WTC11 (cell line): ENCODE measurements at regions not wholly inside any gene's neighbourhood (a gene's known extent, or its start where the extent isn't known, plus 50 kb on each side); places are given as distances from the start of the nearest gene placed in this dataset.

Source experiments
- ATAC-seq: fragments of 200-7000 bp; cut with Tn5 transposase; 2 replicates; pipeline ENCODE4 v1.10.0; 2021; ENCODE audit warnings: mild to moderate bottlenecking, moderate library complexity
- CTCF ChIA-PET: fragments of 300-600 bp; sonication (Branson Sonifier 250); formaldehyde crosslinking; loops from one replicate; lab custom pipeline; 2021; ENCODE audit warnings: antibody characterized with exemption; lab: Charles Lee
- POLR2A ChIA-PET: fragments of 350-600 bp; sonication (Branson Sonifier 250); formaldehyde crosslinking; loops from one replicate; lab custom pipeline; 2021; ENCODE audit warnings: antibody characterized with exemption; lab: Charles Lee
- DNase-seq: peaks from one replicate; pipeline ENCODE4 v3.0.0; 2021; ENCODE audit warnings: low spot score
- H3K27ac Mint-ChIP-seq: 2 replicates; pipeline ENCODE4 v1.8.0; 2021; ENCODE audit warnings: mixed read lengths
- H3K27me3 Mint-ChIP-seq: 2 replicates; pipeline ENCODE4 v1.8.0; 2021; ENCODE audit warnings: low read depth, mild to moderate bottlenecking, moderate library complexity, mixed read lengths
- H3K36me3 Mint-ChIP-seq: 2 replicates; pipeline ENCODE4 v1.8.0; 2021; ENCODE audit warnings: mixed read lengths
- H3K4me1 Mint-ChIP-seq: 2 replicates; pipeline ENCODE4 v1.8.0; 2022; ENCODE audit warnings: mixed read lengths
- H3K4me3 Mint-ChIP-seq: 2 replicates; pipeline ENCODE4 v1.8.0; 2021; ENCODE audit warnings: mild to moderate bottlenecking, moderate library complexity, mixed read lengths
- H3K9me3 Mint-ChIP-seq: 2 replicates; pipeline ENCODE4 v1.8.0; 2021; ENCODE audit warnings: mixed read lengths
- E2F5 ChIP-seq: sonication (generic); formaldehyde crosslinking; IDR thresholded peaks from 2 replicates; pipeline ENCODE4 v1.8.1; 2022; ENCODE audit warnings: mild to moderate bottlenecking, moderate library complexity, missing genetic modification reagents
- EMX1 ChIP-seq: fragments of 250-450 bp; sonication (Bioruptor Pico); IDR thresholded peaks from 2 replicates; pipeline ENCODE4 v1.8.0; 2021; ENCODE audit warnings: mild to moderate bottlenecking
- ERG ChIP-seq: fragments of 250-450 bp; sonication (Bioruptor Pico); IDR thresholded peaks from 2 replicates; pipeline ENCODE4 v1.8.0; 2021; ENCODE audit warnings: mild to moderate bottlenecking
- FOXP1 ChIP-seq: sonication (generic); formaldehyde crosslinking; IDR thresholded peaks from 2 replicates; pipeline ENCODE4 v1.8.0; 2022; ENCODE audit warnings: missing genetic modification reagents, mild to moderate bottlenecking, moderate library complexity, borderline replicate concordance
- FOXP4 ChIP-seq: sonication (generic); formaldehyde crosslinking; IDR thresholded peaks from 2 replicates; pipeline ENCODE4 v1.8.0; 2022; ENCODE audit warnings: mild to moderate bottlenecking, missing genetic modification reagents
- GTF2I ChIP-seq: fragments of 250-450 bp; sonication (Bioruptor Pico); conservative IDR thresholded peaks from 2 replicates; pipeline ENCODE4 v1.4.0; 2021; ENCODE audit warnings: mild to moderate bottlenecking
- IRF1 ChIP-seq: sonication (generic); formaldehyde crosslinking; IDR thresholded peaks from 2 replicates; pipeline ENCODE4 v1.8.0; 2023; ENCODE audit warnings: missing genetic modification reagents
- IRF2 ChIP-seq: sonication (generic); formaldehyde crosslinking; IDR thresholded peaks from 2 replicates; pipeline ENCODE4 v1.8.0; 2022; ENCODE audit warnings: low read depth, missing genetic modification reagents, borderline replicate concordance
- JAZF1 ChIP-seq: fragments of 250-450 bp; sonication (Bioruptor Pico); IDR thresholded peaks from 2 replicates; pipeline ENCODE4 v1.9.0; 2021; ENCODE audit warnings: moderate library complexity, mild to moderate bottlenecking, inconsistent platforms
- MLX ChIP-seq: sonication (generic); formaldehyde crosslinking; IDR thresholded peaks from 2 replicates; pipeline ENCODE4 v1.8.1; 2023; ENCODE audit warnings: mild to moderate bottlenecking, missing genetic modification reagents, moderate library complexity
- MYBL2 ChIP-seq: sonication (generic); formaldehyde crosslinking; IDR thresholded peaks from 2 replicates; pipeline ENCODE4 v1.8.1; 2023; ENCODE audit warnings: mild to moderate bottlenecking, moderate library complexity, missing genetic modification reagents
- NFYB ChIP-seq: sonication (generic); formaldehyde crosslinking; conservative IDR thresholded peaks from 2 replicates; pipeline ENCODE4 v1.8.0; 2022; ENCODE audit warnings: low read depth, missing genetic modification reagents
- PREB ChIP-seq: sonication (generic); formaldehyde crosslinking; IDR thresholded peaks from 2 replicates; pipeline ENCODE4 v1.8.1; 2022; ENCODE audit warnings: mild to moderate bottlenecking, missing genetic modification reagents, moderate library complexity, borderline replicate concordance
- SMAD4 ChIP-seq: sonication (generic); formaldehyde crosslinking; IDR thresholded peaks from 2 replicates; pipeline ENCODE4 v1.8.0; 2022; ENCODE audit warnings: mild to moderate bottlenecking, missing genetic modification reagents
- SOX15 ChIP-seq: fragments of 250-450 bp; sonication (Bioruptor Pico); IDR thresholded peaks from 2 replicates; pipeline ENCODE4 v1.9.0; 2021; ENCODE audit warnings: mild to moderate bottlenecking
- TEAD1 ChIP-seq: sonication (generic); formaldehyde crosslinking; IDR thresholded peaks from 2 replicates; pipeline ENCODE4 v1.8.0; 2022; ENCODE audit warnings: mild to moderate bottlenecking, missing genetic modification reagents
- TEAD4 ChIP-seq: sonication (generic); formaldehyde crosslinking; IDR thresholded peaks from 2 replicates; pipeline ENCODE4 v1.8.0; 2022; ENCODE audit warnings: mild to moderate bottlenecking, missing genetic modification reagents
- USF1 ChIP-seq: sonication (generic); formaldehyde crosslinking; IDR thresholded peaks from 2 replicates; pipeline ENCODE4 v1.8.0; 2022; ENCODE audit warnings: mild to moderate bottlenecking, missing genetic modification reagents
- ZNF121 ChIP-seq: sonication (generic); formaldehyde crosslinking; IDR thresholded peaks from 2 replicates; pipeline ENCODE4 v1.8.0; 2023; ENCODE audit warnings: missing genetic modification reagents
- ZNF138 ChIP-seq: sonication (generic); formaldehyde crosslinking; conservative IDR thresholded peaks from 2 replicates; pipeline ENCODE4 v1.8.1; 2022; ENCODE audit warnings: mild to moderate bottlenecking, moderate library complexity, missing genetic modification reagents
- ZNF219 ChIP-seq: sonication (generic); formaldehyde crosslinking; IDR thresholded peaks from 2 replicates; pipeline ENCODE4 v1.8.0; 2023; ENCODE audit warnings: missing genetic modification reagents, mild to moderate bottlenecking, borderline replicate concordance
- ZNF281 ChIP-seq: sonication (generic); formaldehyde crosslinking; IDR thresholded peaks from 2 replicates; pipeline ENCODE4 v1.8.0; 2023; ENCODE audit warnings: mild to moderate bottlenecking, missing genetic modification reagents
- ZNF532 ChIP-seq: fragments of 250-450 bp; sonication (Bioruptor Pico); IDR thresholded peaks from 2 replicates; pipeline ENCODE4 v1.9.0; 2021; ENCODE audit warnings: mild to moderate bottlenecking, borderline replicate concordance

GRCh38 chr12:115114140-115114539 is 430.2 kb upstream of the TBX3 start:
- Mint-ChIP-seq H3K4me1 (peaks cover 19% of the 10 kb centered on the region), H3K9me3 (peaks cover 9% of the 10 kb centered on the region), H3K27me3 (no peaks in the 10 kb centered on the region), H3K4me3 (no peak overlapping the region), H3K36me3 (no peaks in the 10 kb centered on the region), H3K27ac (no peak overlapping the region)
- TF ChIP-seq ZNF219 = no peak
- no peak for TF ChIP-seq SOX15 (CRISPR knock-in tag)
- TF ChIP-seq USF1 = no peak
- no peak for TF ChIP-seq FOXP4 (CRISPR knock-in tag)
- no peak for TF ChIP-seq JAZF1 (CRISPR knock-in tag)
- no peak for TF ChIP-seq MLX (CRISPR knock-in tag)
- TF ChIP-seq TEAD1 (CRISPR knock-in tag) = no peak
- TF ChIP-seq GTF2I (CRISPR knock-in tag) = no peak
- TF ChIP-seq MYBL2 = no peak
- no peak for TF ChIP-seq IRF2 (CRISPR knock-in tag)
- no peak for TF ChIP-seq SMAD4 (CRISPR knock-in tag)
- TF ChIP-seq ZNF121 = no peak
- TF ChIP-seq FOXP1 (CRISPR knock-in tag) = no peak
- TF ChIP-seq ERG (CRISPR knock-in tag) = no peak
- TF ChIP-seq ZNF138 (CRISPR knock-in tag) = no peak
- TF ChIP-seq E2F5 = no peak
- TF ChIP-seq IRF1 = no peak
- TF ChIP-seq EMX1 (CRISPR knock-in tag) = no peak
- peak; percentile 63 for ATAC-seq
- ChIA-PET POLR2A (no interaction called here), CTCF (no interaction called here)
- no peak for DNase-seq

- CTCF ChIA-PET = no interaction called here
- TF ChIP-seq ZNF532 (CRISPR knock-in tag) (no peak), EMX1 (CRISPR knock-in tag) (no peak), PREB (CRISPR knock-in tag) (no peak), ZNF281 (CRISPR knock-in tag) (no peak), NFYB (no peak), TEAD4 (no peak)
Observed at GRCh38 chr12:115109863-115110262, 425.9 kb upstream of the TBX3 start.

More at GRCh38 chr12:115109863-115110262, 425.9 kb upstream of the TBX3 start:
- H3K9me3 Mint-ChIP-seq = no peaks in the 10 kb centered on the region
- no peaks in the 10 kb centered on the region for H3K27me3 Mint-ChIP-seq
- no peak for DNase-seq
- H3K4me1 Mint-ChIP-seq = peaks cover 13% of the 10 kb centered on the region
- no peak overlapping the region for H3K4me3 Mint-ChIP-seq
- H3K36me3 Mint-ChIP-seq = no peaks in the 10 kb centered on the region
- no peak for ATAC-seq
- POLR2A ChIA-PET = no interaction called here
- no peak overlapping the region for H3K27ac Mint-ChIP-seq
